GM12891 (cell line): ENCODE measurements at regions not wholly inside any gene's neighbourhood (a gene's known extent, or its start where the extent isn't known, plus 50 kb on each side); places are given as distances from the start of the nearest gene placed in this dataset.
"Not testable (repeated sequence)": the region's sequence is repeated elsewhere in the genome, so short reads cannot be mapped to it uniquely, and the experiment has no call there.

ENCODE experiments used
- DNase-seq: peaks from one replicate; pipeline ENCODE4 v3.0.0; 2011; ENCODE audit warnings: low spot score; ENCODE audit not compliant: insufficient read length
- FAIRE-seq: peaks from 2 replicates; lab custom pipeline; 2011; peaks lifted over from hg19 to GRCh38; lab: Jason Lieb, UNC
- PAX5 ChIP-seq: IDR thresholded peaks from 2 replicates; pipeline ENCODE4 v1.6.1; 2011; ENCODE audit warnings: low read length, moderate library complexity, mild to moderate bottlenecking; ENCODE audit not compliant: insufficient read depth, severe bottlenecking
- POLR2A ChIP-seq: IDR thresholded peaks from 2 replicates; pipeline ENCODE4 v1.6.1; 2011; ENCODE audit warnings: low read depth, low read length, control low read depth
- POLR2AphosphoS5 ChIP-seq: IDR thresholded peaks from 2 replicates; pipeline ENCODE4 v1.6.1; 2011; ENCODE audit warnings: low read depth, low read length, control low read depth
- POU2F2 ChIP-seq: IDR thresholded peaks from 2 replicates; pipeline ENCODE4 v1.6.1; 2011; ENCODE audit warnings: low read depth, mild to moderate bottlenecking, control low read depth, low read length, moderate library complexity
- SPI1 ChIP-seq: IDR thresholded peaks from 2 replicates; pipeline ENCODE4 v1.6.1; 2011; ENCODE audit warnings: low read depth, low read length, control low read depth
- TAF1 ChIP-seq: IDR thresholded peaks from 2 replicates; pipeline ENCODE4 v1.6.1; 2011; ENCODE audit warnings: low read depth, low read length, control low read depth

DNA sequence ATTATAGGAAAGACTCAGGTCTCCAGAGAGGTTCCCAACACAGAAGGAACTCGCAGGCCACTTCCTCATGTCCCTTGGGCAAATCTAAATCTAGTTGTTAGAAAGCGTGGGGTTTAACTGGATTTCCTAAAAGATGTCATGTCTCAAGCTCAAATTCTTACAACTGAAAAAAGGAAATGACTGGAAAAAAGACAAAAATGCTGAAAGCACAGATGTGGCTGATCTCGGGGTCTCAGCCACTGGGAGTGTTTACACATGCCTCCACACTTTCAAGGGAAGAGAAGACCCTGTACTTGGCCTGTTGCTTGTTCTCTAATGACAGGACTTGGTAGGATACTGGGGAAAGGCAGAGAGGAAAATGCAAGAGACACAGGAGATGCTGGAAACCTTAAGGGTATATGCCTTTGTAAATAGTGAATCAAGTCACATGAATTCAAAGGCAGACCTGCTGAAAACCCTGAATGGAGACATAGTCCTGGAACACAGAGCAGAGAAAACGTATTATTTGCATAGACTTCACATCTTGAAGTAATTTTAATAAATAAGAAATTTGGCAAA lies 160.9 kb upstream of the MEIS1 start:
- TF ChIP-seq PAX5 = no peak
- TF ChIP-seq TAF1 = no peak
- no peak for TF ChIP-seq POLR2A
- no peak for TF ChIP-seq POU2F2
- TF ChIP-seq POLR2AphosphoS5 = no peak
- no peak for TF ChIP-seq SPI1
- DNase-seq = no peak
- FAIRE-seq = no peak

DNA sequence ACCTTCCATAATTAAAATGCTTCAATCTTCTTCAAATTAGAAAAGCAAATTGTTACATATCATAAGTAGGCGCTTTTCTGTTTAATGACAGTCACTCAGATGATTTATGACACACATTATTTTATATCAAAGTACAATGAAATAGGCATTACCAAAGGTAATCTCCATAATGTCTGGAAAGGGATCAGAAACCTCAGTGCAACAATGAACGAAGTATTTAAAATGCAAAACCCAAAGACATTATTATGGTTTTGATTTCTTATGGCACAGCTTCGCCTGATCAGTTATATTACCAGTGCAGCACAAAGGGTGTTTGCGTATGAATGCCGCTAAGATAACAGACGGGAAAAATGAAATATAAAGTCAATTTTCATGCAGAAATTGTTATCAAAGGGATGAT lies 162.2 kb upstream of the MEIS1 start:
- TF ChIP-seq SPI1 = no peak
- no peak for TF ChIP-seq POU2F2
- no peak for TF ChIP-seq POLR2A
- TF ChIP-seq PAX5 = no peak
- FAIRE-seq (no peak), DNase-seq (no peak)

DNA sequence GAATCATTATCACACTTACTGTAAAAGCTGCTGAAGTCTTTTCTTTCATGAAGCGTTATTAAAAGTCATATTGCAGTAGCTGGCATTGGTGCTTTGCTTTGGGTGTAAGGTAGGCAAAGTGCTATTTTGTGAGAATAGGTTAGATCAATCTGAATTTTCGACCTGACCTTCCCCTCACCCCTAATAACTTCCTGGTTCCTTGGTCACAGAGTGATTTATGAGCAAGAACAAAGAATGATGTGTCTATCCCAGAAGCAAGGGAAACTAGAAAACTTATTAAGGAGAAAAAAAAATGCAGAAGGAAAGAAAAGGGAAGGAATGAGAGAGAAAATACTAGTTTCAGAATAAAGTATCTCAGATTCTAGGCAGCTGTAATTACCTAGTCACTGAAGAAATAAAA lies 163.1 kb upstream of the MEIS1 start:
- TF ChIP-seq PAX5 = no peak
- no peak for TF ChIP-seq POLR2AphosphoS5
- TF ChIP-seq TAF1 = no peak
- TF ChIP-seq POLR2A = no peak
- TF ChIP-seq SPI1 = no peak
- no peak for TF ChIP-seq POU2F2
- no peak for DNase-seq
- no peak for FAIRE-seq

DNA sequence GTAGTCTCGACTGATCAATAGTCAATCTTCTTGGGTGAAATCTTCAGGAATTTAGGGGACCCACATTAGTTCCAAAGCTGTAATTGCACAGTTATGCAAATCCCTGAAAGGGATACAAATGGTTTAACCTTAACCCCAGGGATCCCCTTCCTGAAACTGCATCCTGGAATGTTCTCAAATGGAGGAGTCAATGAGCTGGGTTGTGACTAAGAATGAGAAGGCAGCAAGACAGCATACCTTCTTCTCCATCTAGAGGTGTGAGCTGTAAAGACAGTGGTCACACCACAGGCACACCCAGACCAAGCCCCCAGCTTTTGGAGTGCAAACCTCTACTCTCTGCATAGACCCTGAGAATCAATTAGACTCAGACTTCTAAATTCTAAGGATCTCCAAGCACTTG lies 164.7 kb upstream of the MEIS1 start:
- no peak for FAIRE-seq

DNA sequence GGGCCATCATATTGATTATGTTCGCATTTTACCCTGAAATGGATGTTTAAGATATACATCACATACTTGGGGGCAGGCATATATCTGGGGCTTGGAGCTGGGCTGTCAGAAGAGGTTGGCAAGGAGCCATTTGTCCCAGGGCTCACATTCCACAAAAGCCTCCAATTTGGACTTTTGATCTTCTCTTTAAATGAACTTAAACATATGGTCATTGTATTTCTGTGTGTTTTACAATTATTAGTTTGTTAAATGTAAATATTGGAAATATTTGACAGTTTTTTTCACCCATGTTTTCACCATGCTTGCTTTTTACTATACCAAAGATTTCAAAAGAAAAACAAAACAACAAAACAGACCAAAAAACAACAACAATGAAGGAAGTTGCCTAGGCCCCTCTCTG lies 165.8 kb upstream of the MEIS1 start:
- no peak for TF ChIP-seq TAF1
- no peak for TF ChIP-seq POLR2A
- no peak for TF ChIP-seq POU2F2
- TF ChIP-seq POLR2AphosphoS5 = no peak
- TF ChIP-seq SPI1 = no peak
- TF ChIP-seq PAX5 = no peak
- FAIRE-seq (no peak), DNase-seq (no peak)

More for the DNA sequence above, 164.7 kb upstream of the MEIS1 start:
- no peak for DNase-seq
- TF ChIP-seq POLR2AphosphoS5 (no peak), POLR2A (no peak), PAX5 (no peak), SPI1 (no peak), POU2F2 (no peak), TAF1 (no peak)

DNA sequence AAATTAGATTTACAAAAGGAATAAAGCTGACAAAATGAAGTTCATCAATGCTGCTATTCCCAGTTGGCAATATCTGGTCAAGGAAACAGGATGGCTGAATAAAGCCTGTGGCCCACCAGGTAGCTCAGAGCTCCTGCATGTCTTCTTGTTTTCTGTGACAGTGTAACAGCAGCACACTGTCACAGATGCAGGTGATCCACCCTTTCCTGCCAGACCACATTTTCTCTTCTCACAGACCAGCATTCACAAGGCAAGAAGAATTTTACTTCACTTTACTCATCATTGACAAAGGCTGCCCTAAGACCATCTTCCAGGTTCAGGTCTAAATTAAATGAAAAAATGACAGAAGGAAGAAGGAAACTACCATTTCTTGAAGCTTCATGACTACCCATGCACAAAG lies 166.2 kb upstream of the MEIS1 start:
- no peak for FAIRE-seq
- TF ChIP-seq TAF1 (no peak), SPI1 (no peak), POLR2AphosphoS5 (no peak), PAX5 (no peak), POLR2A (no peak), POU2F2 (no peak)
- DNase-seq = no peak

DNA sequence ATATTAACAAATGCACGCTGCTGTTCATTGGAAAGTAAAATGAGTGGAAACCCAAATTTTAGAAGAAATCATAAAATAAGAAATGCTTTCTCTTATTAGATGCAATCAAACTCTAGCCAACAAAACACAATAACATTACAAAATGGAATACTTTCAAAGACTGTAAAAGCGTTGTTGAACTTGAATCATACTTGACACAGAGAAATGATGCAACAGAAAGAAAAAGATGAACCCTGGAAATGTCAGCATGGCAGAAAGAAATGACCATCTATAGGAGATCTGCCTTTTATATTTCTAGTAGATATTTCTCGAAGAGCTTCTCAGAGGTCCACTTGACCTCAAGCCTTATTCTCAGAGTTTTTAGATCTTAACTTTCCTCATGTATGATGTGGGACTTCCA lies 170.6 kb upstream of the MEIS1 start:
- DNase-seq (no peak), FAIRE-seq (no peak)
- TF ChIP-seq PAX5 = no peak
- no peak for TF ChIP-seq POLR2A
- no peak for TF ChIP-seq POLR2AphosphoS5
- no peak for TF ChIP-seq SPI1
- TF ChIP-seq TAF1 = no peak
- no peak for TF ChIP-seq POU2F2

DNA sequence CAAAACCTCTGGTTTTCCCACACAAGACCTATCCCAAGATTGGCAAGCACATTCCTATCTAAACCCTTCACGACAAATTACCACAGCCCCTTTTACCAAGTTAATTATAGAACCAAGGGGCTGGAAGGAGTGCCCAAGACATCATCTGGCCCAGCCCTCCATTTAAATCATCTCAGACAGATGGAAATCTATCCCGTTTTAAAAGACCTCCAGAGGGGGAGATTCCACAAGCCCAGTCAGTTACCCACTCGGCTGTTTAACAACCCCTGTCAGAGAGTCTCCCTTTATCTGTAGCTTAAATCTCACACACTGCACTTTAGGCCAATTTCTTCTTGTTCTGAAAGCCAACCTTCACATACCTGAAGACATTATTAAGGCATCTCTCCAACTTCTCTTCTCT lies 179.1 kb upstream of the MEIS1 start:
- TF ChIP-seq POU2F2 = no peak
- no peak for TF ChIP-seq PAX5
- no peak for TF ChIP-seq POLR2AphosphoS5
- no peak for TF ChIP-seq POLR2A
- TF ChIP-seq TAF1 = no peak
- TF ChIP-seq SPI1 = no peak
- FAIRE-seq = no peak

DNA sequence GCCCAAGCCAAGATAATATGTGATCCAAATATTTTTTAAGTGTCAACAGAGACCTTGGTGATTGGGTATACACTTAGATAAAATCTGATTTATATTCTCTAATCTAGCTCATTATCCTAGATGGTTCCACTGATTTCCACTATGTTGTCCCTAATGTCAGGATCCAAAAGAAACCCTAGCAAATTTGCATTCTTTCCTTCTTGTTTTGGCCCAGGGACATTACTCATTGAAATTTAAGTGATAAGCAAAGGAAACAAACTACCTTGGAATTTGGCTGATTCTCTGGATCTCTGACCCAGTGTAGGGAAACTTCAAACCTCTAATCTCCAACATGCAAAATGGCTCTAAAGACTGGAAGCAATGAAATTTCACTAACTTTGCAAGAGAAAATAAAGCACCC lies 179.8 kb upstream of the MEIS1 start:
- TF ChIP-seq SPI1 = no peak
- TF ChIP-seq POU2F2 = no peak
- TF ChIP-seq POLR2A = no peak
- TF ChIP-seq POLR2AphosphoS5 = no peak
- TF ChIP-seq TAF1 = no peak
- TF ChIP-seq PAX5 = no peak
- FAIRE-seq = no peak
- no peak for DNase-seq

More for the DNA sequence above, 179.1 kb upstream of the MEIS1 start:
- no peak for DNase-seq

DNA sequence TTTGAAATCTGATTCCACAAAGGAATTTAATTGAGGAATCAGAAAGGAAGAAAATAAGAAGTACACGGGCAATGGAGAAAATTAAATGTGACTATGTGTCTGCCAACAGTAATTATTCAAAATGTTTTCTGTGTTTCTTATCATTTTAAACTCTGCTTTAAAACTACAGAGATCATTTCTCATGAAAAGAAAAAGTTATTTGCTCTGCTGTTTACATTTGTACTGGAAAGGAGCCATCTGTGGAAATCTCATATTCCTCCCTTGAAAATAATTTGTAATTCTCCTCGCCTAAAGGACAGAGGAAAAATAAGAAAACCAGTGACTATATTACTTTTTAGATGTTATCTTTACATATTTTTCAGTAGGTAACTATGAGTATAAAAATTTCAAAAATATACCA lies 181.9 kb upstream of the MEIS1 start:
- TF ChIP-seq PAX5 (no peak), POLR2A (no peak), SPI1 (no peak), POLR2AphosphoS5 (no peak), TAF1 (no peak), POU2F2 (no peak)
- FAIRE-seq (no peak), DNase-seq (no peak)

DNA sequence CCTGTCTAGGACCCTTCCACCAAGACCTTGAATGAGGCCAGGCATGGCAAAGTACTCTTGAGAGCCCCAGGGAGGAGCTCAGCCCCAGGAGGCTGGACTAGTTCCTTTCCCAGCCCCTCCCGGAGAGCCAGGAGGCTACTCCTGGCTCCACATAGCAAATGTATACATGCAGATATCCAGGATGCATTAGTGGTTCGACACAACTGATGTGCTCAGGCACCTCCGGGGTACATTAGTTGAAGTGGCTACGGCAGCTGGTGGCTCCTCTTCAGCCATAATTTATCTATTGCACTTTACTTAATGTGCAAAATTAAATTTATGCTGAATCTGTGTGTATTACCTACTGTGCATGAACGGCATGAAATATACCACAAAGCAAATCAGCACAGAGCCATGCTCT lies 182.8 kb upstream of the MEIS1 start:
- FAIRE-seq (no peak), DNase-seq (no peak)
- TF ChIP-seq SPI1 = no peak

DNA sequence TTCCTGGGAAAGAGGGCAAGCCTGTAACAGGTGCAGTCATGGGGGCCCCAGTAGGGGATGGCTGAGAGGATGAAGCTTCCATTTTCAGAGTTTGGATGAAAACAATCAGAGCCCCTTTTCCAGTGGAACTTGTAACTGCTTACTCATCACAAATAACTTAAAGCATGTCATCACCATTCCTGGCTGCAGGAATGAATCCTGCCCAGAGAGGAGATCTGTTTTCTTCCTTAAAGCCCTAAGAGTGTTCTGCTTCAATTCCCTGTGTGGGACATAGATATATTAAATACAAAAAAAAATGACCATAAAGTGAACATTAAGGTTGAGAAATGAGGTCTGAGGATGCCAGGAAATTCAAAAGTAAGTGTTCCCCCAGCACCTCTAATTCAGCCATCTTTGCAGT lies 183.4 kb upstream of the MEIS1 start:
- no peak for DNase-seq
- FAIRE-seq = no peak
- TF ChIP-seq POLR2A (no peak), POLR2AphosphoS5 (no peak), TAF1 (no peak), PAX5 (no peak), SPI1 (no peak), POU2F2 (no peak)

DNA sequence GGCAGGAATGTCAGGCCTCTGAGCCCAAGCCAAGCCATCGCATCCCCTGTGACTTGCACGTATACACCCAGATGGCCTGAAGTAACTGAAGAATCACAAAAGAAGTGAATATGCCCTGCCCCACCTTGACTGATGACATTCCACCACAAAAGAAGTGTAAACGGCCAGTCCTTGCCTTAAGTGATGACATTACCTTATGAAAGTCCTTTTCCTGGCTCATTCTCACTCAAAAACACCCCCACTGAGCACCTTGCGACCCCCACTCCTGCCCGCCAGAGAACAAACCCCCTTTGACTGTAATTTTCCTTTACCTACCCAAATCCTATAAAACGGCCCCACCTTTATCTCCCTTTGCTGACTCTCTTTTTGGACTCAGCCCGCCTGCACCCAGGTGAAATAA lies 185.8 kb upstream of the MEIS1 start:
- DNase-seq, FAIRE-seq: not testable (repeated sequence)

DNA sequence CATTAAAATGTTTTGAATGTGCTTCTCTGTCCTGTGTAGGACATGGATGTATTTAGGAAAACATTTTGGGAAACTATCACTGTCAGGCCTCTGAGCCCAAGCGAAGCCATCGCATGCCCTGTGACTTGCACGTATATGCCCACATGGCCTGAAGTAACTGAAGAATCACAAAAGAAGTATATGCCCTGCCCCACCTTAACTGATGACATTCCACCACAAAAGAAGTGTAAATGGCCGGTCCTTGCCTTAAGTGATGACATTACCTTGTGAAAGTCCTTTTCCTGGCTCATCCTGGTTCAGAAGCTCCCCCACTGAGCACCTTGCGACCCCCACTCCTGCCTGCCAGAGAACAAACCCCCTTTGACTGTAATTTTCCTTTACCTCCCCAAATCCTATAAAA lies 191.1 kb upstream of the MEIS1 start:
- FAIRE-seq, DNase-seq: not testable (repeated sequence)

DNA sequence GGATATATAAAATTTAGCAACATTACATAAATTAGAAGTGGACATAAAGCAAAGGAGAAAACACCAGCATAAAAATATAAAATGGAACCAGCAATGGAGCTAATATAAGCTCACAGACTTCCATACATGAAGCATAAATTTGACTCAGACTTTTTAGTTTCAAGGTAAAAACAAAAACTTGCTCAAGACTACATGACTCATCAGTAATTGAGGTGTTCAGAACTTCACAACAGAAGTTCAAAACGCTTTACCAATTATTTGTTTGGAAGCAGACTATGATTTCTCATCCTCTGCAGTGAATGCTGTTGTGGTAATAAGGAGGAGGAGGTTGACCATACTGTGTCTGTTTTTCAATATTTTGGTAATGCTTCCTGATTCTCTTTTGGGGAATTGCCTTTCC lies 192.0 kb upstream of the MEIS1 start:
- FAIRE-seq, DNase-seq: not testable (repeated sequence)
